Heart left ventricle (tissue), 13 donors: ENCODE measurements at regions not wholly inside any gene's neighbourhood (a gene's known extent, or its start where the extent isn't known, plus 50 kb on each side); places are given as distances from the start of the nearest gene placed in this dataset.

Source experiments
- CTCF ChIP-seq, 12 donors: fragments of 200-600 bp; sonication (generic) in 4 of 12; IDR thresholded peaks; one replicate each; pipeline versions ENCODE4 v1.5.0 to v1.8.0; 2018 to 2022; ENCODE audit warnings: antibody characterized with exemption in 12 of 12, mild to moderate bottlenecking in 5 of 12
- POLR2A ChIP-seq, 2 donors: fragments of 450-650 bp; IDR thresholded peaks; one replicate each; pipeline ENCODE4 v1.6.1; 2017; ENCODE audit warnings: antibody characterized with exemption in 2 of 2, mild to moderate bottlenecking in 2 of 2, moderate library complexity in 2 of 2
- donor health status: ischemic (EF 13 %, LVEDD 7.1; RV severe dilation, severe dysfunction).
- donor health status: DM: no; HTN: yes; CAD: no.
- donor health status: DM: no; HTN: no; CAD: no.
- donor health status: ischemic (EF 25% LVEDD 6.9; RV normal size, moderate dysfunction).
- donor health status: ischemic (EF 25% LVEDD 5.7; RV mildly dilated, moderate dysfunction).
- donor health status: ischemic (EF 35%, LVEDD 5.7; RV mildly dilated, moderate dysfunction).
- donor health status: nonischemic (EF 11% LVEDD 7.7; RV severe dilation, severe dysfunction).
- donor health status: DM: yes; HTN: yes; CAD: no.
- donor health status: PGD.
- donor health status: ischemic (EF 29% LVEDD 5.4; RV normal size, mild dysfunction).
- donor health status: nonischemic (EF 23%, LVEDD 6.1; RV moderate dilation, normal function).

GRCh38 chr2:59540864-59541263, 1012.6 kb downstream of the BCL11A start:
- no peak for TF ChIP-seq POLR2A (IDR thresholded peaks at IDR 0.05)
- no peak for TF ChIP-seq CTCF (IDR thresholded peaks at IDR 0.05)
